ENCODE measurements at regions not wholly inside any gene's neighbourhood (a gene's known extent, or its start where the extent isn't known, plus 50 kb on each side); places are given as distances from the start of the nearest gene placed in this dataset.
"Not testable (repeated sequence)": the region's sequence is repeated elsewhere in the genome, so short reads cannot be mapped to it uniquely, and the experiment has no call there.

DNA sequence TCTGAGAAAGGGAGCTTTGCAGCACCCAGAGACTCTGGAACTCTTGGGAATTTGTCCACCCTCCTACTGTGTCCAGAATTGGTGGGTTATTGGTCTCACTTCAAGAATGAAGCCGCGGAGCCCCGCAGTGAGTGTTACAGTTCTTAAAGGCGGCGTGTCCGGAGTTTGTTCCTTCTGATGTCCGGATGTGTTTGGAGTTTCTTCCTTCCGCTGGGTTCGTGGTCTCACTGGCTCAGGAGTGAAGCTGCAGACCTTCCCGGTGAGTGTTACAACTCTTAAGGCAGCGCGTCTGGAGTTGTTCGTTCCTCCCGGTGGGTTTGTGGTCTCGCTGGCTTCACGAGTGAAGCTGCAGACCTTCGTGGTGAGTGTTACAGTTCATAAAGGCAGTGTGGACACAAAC, 824.7 kb downstream of the LRRTM4 start:
- DNase-seq (ENCODE audit: low read depth); H3K4me3 ChIP-seq (ENCODE audit: low read depth, low read length); in situ Hi-C loops (cut with HindIII; ENCODE audit: low sequenced_read_pairs): not testable (repeated sequence)

DNA sequence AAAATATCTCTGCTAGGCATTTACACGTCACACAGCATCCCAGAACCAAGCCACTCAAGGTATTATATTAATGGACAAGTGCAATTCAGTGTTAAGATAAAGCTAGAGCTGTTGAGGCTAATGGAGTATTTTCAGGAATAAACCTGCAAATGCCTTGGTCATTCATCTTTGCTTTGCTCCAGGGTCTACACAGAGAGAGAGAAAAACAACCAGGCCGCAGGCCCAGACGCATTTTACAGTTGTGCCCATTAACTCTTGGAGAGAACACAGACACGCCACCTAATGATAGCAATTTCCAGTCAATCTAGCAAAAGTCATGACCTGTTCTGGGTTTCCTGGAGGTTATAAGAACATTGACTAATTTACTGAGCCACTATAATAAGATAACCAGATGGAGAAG, 829.3 kb downstream of the LRRTM4 start:
- DNase-seq (ENCODE audit: low read depth): no peak
- in situ Hi-C loops (cut with HindIII; ENCODE audit: low sequenced_read_pairs): no loop called here
- TF ChIP-seq, protein P1, sequence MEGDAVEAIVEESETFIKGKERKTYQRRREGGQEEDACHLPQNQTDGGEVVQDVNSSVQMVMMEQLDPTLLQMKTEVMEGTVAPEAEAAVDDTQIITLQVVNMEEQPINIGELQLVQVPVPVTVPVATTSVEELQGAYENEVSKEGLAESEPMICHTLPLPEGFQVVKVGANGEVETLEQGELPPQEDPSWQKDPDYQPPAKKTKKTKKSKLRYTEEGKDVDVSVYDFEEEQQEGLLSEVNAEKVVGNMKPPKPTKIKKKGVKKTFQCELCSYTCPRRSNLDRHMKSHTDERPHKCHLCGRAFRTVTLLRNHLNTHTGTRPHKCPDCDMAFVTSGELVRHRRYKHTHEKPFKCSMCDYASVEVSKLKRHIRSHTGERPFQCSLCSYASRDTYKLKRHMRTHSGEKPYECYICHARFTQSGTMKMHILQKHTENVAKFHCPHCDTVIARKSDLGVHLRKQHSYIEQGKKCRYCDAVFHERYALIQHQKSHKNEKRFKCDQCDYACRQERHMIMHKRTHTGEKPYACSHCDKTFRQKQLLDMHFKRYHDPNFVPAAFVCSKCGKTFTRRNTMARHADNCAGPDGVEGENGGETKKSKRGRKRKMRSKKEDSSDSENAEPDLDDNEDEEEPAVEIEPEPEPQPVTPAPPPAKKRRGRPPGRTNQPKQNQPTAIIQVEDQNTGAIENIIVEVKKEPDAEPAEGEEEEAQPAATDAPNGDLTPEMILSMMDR (IDR thresholded peaks at IDR 0.05; ENCODE audit: low read depth, low read length, missing control alignments): no peak
- H3K4me3 ChIP-seq (ENCODE audit: low read depth, low read length): no peak overlapping the region

- no peak for DNase-seq (ENCODE audit: low read depth)
- TF ChIP-seq, protein P1 (IDR thresholded peaks at IDR 0.05; ENCODE audit: low read depth, low read length, missing control alignments): no peak
- in situ Hi-C loops (cut with HindIII; ENCODE audit: low sequenced_read_pairs): no loop called here
- no peak overlapping the region for H3K4me3 ChIP-seq (ENCODE audit: low read depth, low read length)
Measured at GRCh38 chr2:76688732-76689131, 833.4 kb downstream of the LRRTM4 start.

DNA sequence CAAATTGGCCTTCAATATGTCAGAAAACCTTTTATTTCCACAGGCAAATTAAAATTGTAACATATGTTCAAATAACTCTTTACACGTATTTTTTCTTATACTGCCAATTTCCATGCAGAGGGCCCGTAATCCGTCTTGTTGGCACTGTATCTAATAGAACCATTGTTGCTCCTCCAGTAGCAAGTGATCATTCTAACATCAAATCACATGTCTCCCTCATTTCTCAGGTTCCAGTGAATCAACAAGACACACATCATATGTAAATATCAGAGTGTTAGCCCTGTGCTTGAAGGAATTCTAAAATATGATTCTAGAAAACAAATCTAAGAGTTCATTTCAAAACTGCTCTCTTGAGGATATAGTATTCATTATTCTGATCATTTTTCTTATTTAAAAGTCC, 834.3 kb downstream of the LRRTM4 start:
- no peak for DNase-seq (ENCODE audit: low read depth)
- in situ Hi-C loops (cut with HindIII; ENCODE audit: low sequenced_read_pairs): no loop called here
- TF ChIP-seq, protein P1 (IDR thresholded peaks at IDR 0.05; ENCODE audit: low read depth, low read length, missing control alignments): no peak
- no peak overlapping the region for H3K4me3 ChIP-seq (ENCODE audit: low read depth, low read length)

GRCh38 chr2:76684756-76685155, 837.4 kb downstream of the LRRTM4 start:
- DNase-seq (ENCODE audit: low read depth): no peak
- TF ChIP-seq, protein P1 (IDR thresholded peaks at IDR 0.05; ENCODE audit: low read depth, low read length, missing control alignments): no peak
- in situ Hi-C loops (cut with HindIII; ENCODE audit: low sequenced_read_pairs): no loop called here
- no peak overlapping the region for H3K4me3 ChIP-seq (ENCODE audit: low read depth, low read length)

DNA sequence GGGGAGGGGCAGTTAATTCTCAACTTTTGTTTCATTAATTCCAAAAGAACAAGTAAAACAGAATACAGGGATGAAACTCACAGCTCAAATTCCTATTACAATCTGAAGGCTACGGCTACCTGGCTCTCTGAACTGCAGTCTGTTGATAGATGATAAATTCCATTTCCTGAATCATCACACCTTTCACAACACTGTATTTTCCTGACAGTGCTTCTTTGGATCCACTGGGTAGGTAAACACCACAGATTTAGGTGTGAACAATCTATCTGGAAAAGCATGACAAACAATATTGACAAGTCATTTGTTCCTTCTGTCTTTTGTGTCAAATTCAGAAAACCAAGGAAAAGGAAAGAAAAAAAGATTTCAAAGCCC, 843.2 kb downstream of the LRRTM4 start:
- in situ Hi-C loops (cut with HindIII; ENCODE audit: low sequenced_read_pairs): no loop called here
- TF ChIP-seq, protein P1 (IDR thresholded peaks at IDR 0.05; ENCODE audit: low read depth, low read length, missing control alignments): no peak
- no peak overlapping the region for H3K4me3 ChIP-seq (ENCODE audit: low read depth, low read length)
- DNase-seq (ENCODE audit: low read depth): no peak

GRCh38 chr2:76678383-76679024, 843.7 kb downstream of the LRRTM4 start:
- H3K4me3 ChIP-seq (ENCODE audit: low read depth, low read length): no peak overlapping the region
- DNase-seq (ENCODE audit: low read depth): no peak
- TF ChIP-seq, protein P1 (IDR thresholded peaks at IDR 0.05; ENCODE audit: low read depth, low read length, missing control alignments): no peak
- in situ Hi-C loops (cut with HindIII; ENCODE audit: low sequenced_read_pairs): no loop called here

Data from astrocyte of the cerebellum (primary cell).